HL-60 (cell line): ENCODE measurements at regions not wholly inside any gene's neighbourhood (a gene's known extent, or its start where the extent isn't known, plus 50 kb on each side); places are given as distances from the start of the nearest gene placed in this dataset.

Source experiments
- POLR2AphosphoS5 ChIP-seq: IDR thresholded peaks from 2 replicates; pipeline ENCODE4 v1.6.1; 2012; ENCODE audit warnings: low read depth
- REST ChIP-seq: IDR thresholded peaks from 2 replicates; pipeline ENCODE4 v1.6.1; 2012; ENCODE audit warnings: low read depth; ENCODE audit not compliant: insufficient replicate concordance

GRCh38 chr10:43969506-43969905 lies 320.8 kb upstream of the ZNF32 start:
- TF ChIP-seq POLR2AphosphoS5, result no peak
- TF ChIP-seq REST, result no peak
